Naive thymus-derived CD4-positive, alpha-beta T cell (primary cell): ENCODE measurements at regions not wholly inside any gene's neighbourhood (a gene's known extent, or its start where the extent isn't known, plus 50 kb on each side); places are given as distances from the start of the nearest gene placed in this dataset.

Experiments
- ATAC-seq: fragments of 150-1000 bp; cut with Tn5 transposase; 2 replicates; pipeline ENCODE4 v1.10.0; 2021; ENCODE audit warnings: mild to moderate bottlenecking, moderate library complexity
- CTCF ChIA-PET: fragments of 350-600 bp; sonication (Branson Sonifier 250); formaldehyde crosslinking; loops from one replicate; lab custom pipeline; 2021; ENCODE audit warnings: antibody characterized with exemption; lab: Charles Lee
- POLR2A ChIA-PET: fragments of 350-600 bp; sonication (Branson Sonifier 250); formaldehyde crosslinking; loops from one replicate; lab custom pipeline; 2021; ENCODE audit warnings: antibody characterized with exemption, inconsistent platforms; lab: Charles Lee
- DNase-seq, 9 donors: peaks; one replicate each; pipeline versions ENCODE4 v3.0.0 to v3.0.0-alpha.2; 2020 to 2022; ENCODE audit warnings: mixed read lengths in 1 of 9
- H3K27ac ChIP-seq: one replicate; pipeline ENCODE4 v1.7.0; 2013; ENCODE audit warnings: mild to moderate bottlenecking, low read depth, low read length, moderate library complexity
- H3K27me3 ChIP-seq, 2 donors: one replicate each; pipeline ENCODE4 v1.7.0; 2013; ENCODE audit warnings: low read length in 2 of 2, mild to moderate bottlenecking in 2 of 2, moderate library complexity in 2 of 2; ENCODE audit not compliant: control insufficient read depth in 2 of 2, insufficient read depth in 2 of 2
- H3K36me3 ChIP-seq, 3 experiments: 1 replicate in 2 of 3; 2 replicates in 1 of 3; pipeline ENCODE4 v1.7.0; 2013; ENCODE audit warnings: low read length in 3 of 3, mild to moderate bottlenecking in 3 of 3, moderate library complexity in 1 of 3; ENCODE audit not compliant: insufficient read depth in 3 of 3, control insufficient read depth in 2 of 3
- H3K4me1 ChIP-seq, 2 donors: one replicate each; pipeline ENCODE4 v1.7.0; 2013; ENCODE audit warnings: low read length in 2 of 2, mild to moderate bottlenecking in 2 of 2, moderate library complexity in 1 of 2; ENCODE audit not compliant: control insufficient read depth in 2 of 2, insufficient read depth in 2 of 2
- H3K4me3 ChIP-seq: 2 replicates; pipeline ENCODE4 v1.7.0; 2013; ENCODE audit warnings: mild to moderate bottlenecking, low read length
- H3K9me3 ChIP-seq, 3 experiments: 1 replicate in 2 of 3; 2 replicates in 1 of 3; pipeline ENCODE4 v1.7.0; 2013; ENCODE audit warnings: low read length in 3 of 3; ENCODE audit not compliant: control insufficient read depth in 2 of 3
- H3K27ac Mint-ChIP-seq, 9 donors: one replicate each; pipeline ENCODE4 v1.8.0; 2020 to 2022; ENCODE audit warnings: mixed read lengths in 9 of 9, mild to moderate bottlenecking in 8 of 9, moderate library complexity in 5 of 9, inconsistent platforms in 2 of 9
- H3K27me3 Mint-ChIP-seq, 5 donors: one replicate each; pipeline ENCODE4 v1.8.0; 2021 to 2022; ENCODE audit warnings: mixed read lengths in 5 of 5, mild to moderate bottlenecking in 1 of 5
- H3K36me3 Mint-ChIP-seq, 5 donors: one replicate each; pipeline ENCODE4 v1.8.0; 2020 to 2022; ENCODE audit warnings: mixed read lengths in 5 of 5, mild to moderate bottlenecking in 3 of 5, inconsistent platforms in 1 of 5
- H3K4me1 Mint-ChIP-seq, 7 donors: one replicate each; pipeline ENCODE4 v1.8.0; 2020 to 2022; ENCODE audit warnings: mixed read lengths in 7 of 7, mild to moderate bottlenecking in 3 of 7, inconsistent platforms in 1 of 7
- H3K4me3 Mint-ChIP-seq, 10 donors: one replicate each; pipeline ENCODE4 v1.8.0; 2020 to 2022; ENCODE audit warnings: mild to moderate bottlenecking in 10 of 10, mixed read lengths in 10 of 10, moderate library complexity in 6 of 10, inconsistent platforms in 2 of 10
- H3K9me3 Mint-ChIP-seq, 11 donors: one replicate each; pipeline ENCODE4 v1.8.0; 2020 to 2022; ENCODE audit warnings: mixed read lengths in 11 of 11, mild to moderate bottlenecking in 4 of 11, inconsistent platforms in 1 of 11, moderate library complexity in 1 of 11
- intact Hi-C, 2 donors: fragments of 100-400 bp; cut with micrococcal nuclease; formaldehyde crosslinking; loops; one replicate each; pipeline ENCODE4 v1.15.1; 2023

GRCh38 chrX:2576793-2577192 is 76.0 kb upstream of the DHRSX start:
- H3K4me3 ChIP-seq, result no peak overlapping the region
- H3K9me3 Mint-ChIP-seq, result peaks cover 0 to 1% (median 0%) of the 10 kb centered on the region in 11 donors
- ChIA-PET POLR2A (no interaction called here), CTCF (no interaction called here)
- H3K36me3 ChIP-seq, result no peaks in the 10 kb centered on the region
- DNase-seq (no peak), ATAC-seq (no peak)
- no peak overlapping the region for H3K27ac Mint-ChIP-seq
- H3K9me3 ChIP-seq, result no peaks in the 10 kb centered on the region
- H3K36me3 Mint-ChIP-seq, result peaks cover 0 to 14% (median 7%) of the 10 kb centered on the region in 5 donors
- H3K4me1 ChIP-seq, result no peaks in the 10 kb centered on the region
- H3K27me3 Mint-ChIP-seq, result peaks cover 11 to 39% (median 35%) of the 10 kb centered on the region in 5 donors
- peaks cover 0 to 12% (median 0%) of the 10 kb centered on the region in 7 donors for H3K4me1 Mint-ChIP-seq
- H3K27me3 ChIP-seq, result peaks cover 4 to 12% of the 10 kb centered on the region in 2 donors
- intact Hi-C loops, result no loop called here
- no peak overlapping the region for H3K4me3 Mint-ChIP-seq
- H3K27ac ChIP-seq, result no peak overlapping the region

GRCh38 chrX:2574271-2574670 is 73.5 kb upstream of the DHRSX start:
- intact Hi-C loops, result no loop called here
- ChIA-PET POLR2A (no interaction called here), CTCF (no interaction called here)
- Mint-ChIP-seq H3K4me3 (no peak overlapping the region), H3K27ac (no peak overlapping the region), H3K9me3 (peaks cover 0 to 6% (median 0%) of the 10 kb centered on the region in 11 donors), H3K27me3 (peaks cover 0 to 20% (median 17%) of the 10 kb centered on the region in 5 donors), H3K36me3 (peaks cover 0 to 13% (median 8%) of the 10 kb centered on the region in 5 donors), H3K4me1 (peaks cover 0 to 8% (median 0%) of the 10 kb centered on the region in 7 donors)
- Histone ChIP-seq H3K27me3 (no peaks in the 10 kb centered on the region), H3K4me1 (no peaks in the 10 kb centered on the region), H3K27ac (no peak overlapping the region), H3K9me3 (no peaks in the 10 kb centered on the region), H3K4me3 (no peak overlapping the region), H3K36me3 (no peaks in the 10 kb centered on the region)
- no peak for DNase-seq
- ATAC-seq, result no peak

- no peak overlapping the region for H3K4me3 Mint-ChIP-seq
- no peaks in the 10 kb centered on the region for H3K36me3 ChIP-seq
Measured at GRCh38 chrX:2572740-2573139, 72.0 kb upstream of the DHRSX start.

GRCh38 chrX:2568125-2568524 is 67.3 kb upstream of the DHRSX start:
- Mint-ChIP-seq H3K4me3 (no peak overlapping the region), H3K27ac (no peak overlapping the region), H3K36me3 (peaks cover 0 to 23% (median 6%) of the 10 kb centered on the region in 5 donors), H3K27me3 (no peaks in the 10 kb centered on the region), H3K9me3 (peaks cover 0 to 8% (median 2%) of the 10 kb centered on the region in 11 donors), H3K4me1 (no peaks in the 10 kb centered on the region)
- Histone ChIP-seq H3K27me3 (no peaks in the 10 kb centered on the region), H3K4me3 (no peak overlapping the region), H3K36me3 (no peaks in the 10 kb centered on the region), H3K9me3 (no peaks in the 10 kb centered on the region), H3K4me1 (no peaks in the 10 kb centered on the region), H3K27ac (no peak overlapping the region)
- ChIA-PET CTCF (no interaction called here), POLR2A (no interaction called here)
- ATAC-seq (no peak), DNase-seq (no peak)
- intact Hi-C loops, result no loop called here

More at GRCh38 chrX:2572740-2573139, 72.0 kb upstream of the DHRSX start:
- Histone ChIP-seq H3K27ac (no peak overlapping the region), H3K27me3 (no peaks in the 10 kb centered on the region), H3K4me3 (no peak overlapping the region), H3K4me1 (no peaks in the 10 kb centered on the region), H3K9me3 (no peaks in the 10 kb centered on the region)
- Mint-ChIP-seq H3K9me3 (peaks cover 0 to 8% (median 2%) of the 10 kb centered on the region in 11 donors), H3K27ac (no peak overlapping the region), H3K27me3 (peaks cover 0 to 4% (median 1%) of the 10 kb centered on the region in 5 donors), H3K36me3 (peaks cover 0 to 20% (median 6%) of the 10 kb centered on the region in 5 donors), H3K4me1 (no peaks in the 10 kb centered on the region)
- DNase-seq, result no peak
- ChIA-PET CTCF (no interaction called here), POLR2A (no interaction called here)
- no peak for ATAC-seq
- intact Hi-C loops, result no loop called here

GRCh38 chrX:2566055-2566454 is 65.3 kb upstream of the DHRSX start:
- CTCF ChIA-PET, result no interaction called here
- Mint-ChIP-seq H3K27ac (no peak overlapping the region), H3K36me3 (peaks cover 0 to 23% (median 6%) of the 10 kb centered on the region in 5 donors), H3K9me3 (peaks cover 0 to 8% (median 2%) of the 10 kb centered on the region in 11 donors), H3K27me3 (no peaks in the 10 kb centered on the region), H3K4me3 (no peak overlapping the region), H3K4me1 (no peaks in the 10 kb centered on the region)
- no peak overlapping the region for H3K4me3 ChIP-seq
- no peaks in the 10 kb centered on the region for H3K9me3 ChIP-seq
- no peaks in the 10 kb centered on the region for H3K36me3 ChIP-seq
- intact Hi-C loops, result no loop called here
- DNase-seq, result no peak
- no peaks in the 10 kb centered on the region for H3K4me1 ChIP-seq
- POLR2A ChIA-PET, result no interaction called here
- no peak for ATAC-seq
- H3K27me3 ChIP-seq, result no peaks in the 10 kb centered on the region
- H3K27ac ChIP-seq, result no peak overlapping the region

- Mint-ChIP-seq H3K4me3 (no peak overlapping the region), H3K4me1 (no peaks in the 10 kb centered on the region), H3K9me3 (peaks cover 0 to 6% (median 0%) of the 10 kb centered on the region in 11 donors), H3K27ac (no peak overlapping the region), H3K27me3 (peaks cover 0 to 29% (median 19%) of the 10 kb centered on the region in 5 donors), H3K36me3 (peaks cover 0 to 6% (median 3%) of the 10 kb centered on the region in 5 donors)
- H3K4me3 ChIP-seq, result no peak overlapping the region
- ATAC-seq (no peak), DNase-seq (no peak)
- no peaks in the 10 kb centered on the region for H3K36me3 ChIP-seq
- ChIA-PET POLR2A (no interaction called here), CTCF (no interaction called here)
- intact Hi-C loops, result no loop called here
- no peaks in the 10 kb centered on the region for H3K9me3 ChIP-seq
- H3K27ac ChIP-seq, result no peak overlapping the region
- no peaks in the 10 kb centered on the region for H3K4me1 ChIP-seq
- H3K27me3 ChIP-seq, result no peaks in the 10 kb centered on the region
Measured at GRCh38 chrX:2561456-2561855, 60.7 kb upstream of the DHRSX start.

- ATAC-seq, result no peak
- Histone ChIP-seq H3K9me3 (no peaks in the 10 kb centered on the region), H3K4me3 (no peak overlapping the region), H3K27ac (no peak overlapping the region), H3K27me3 (no peaks in the 10 kb centered on the region), H3K36me3 (no peaks in the 10 kb centered on the region), H3K4me1 (no peaks in the 10 kb centered on the region)
- peaks cover 0 to 43% (median 28%) of the 10 kb centered on the region in 5 donors for H3K27me3 Mint-ChIP-seq
- peaks cover 0 to 11% (median 4%) of the 10 kb centered on the region in 11 donors for H3K9me3 Mint-ChIP-seq
- peaks cover 0 to 5% (median 0%) of the 10 kb centered on the region in 5 donors for H3K36me3 Mint-ChIP-seq
- POLR2A ChIA-PET, result no interaction called here
- no peaks in the 10 kb centered on the region for H3K4me1 Mint-ChIP-seq
- CTCF ChIA-PET, result no interaction called here
- intact Hi-C loops, result no loop called here
- no peak overlapping the region for H3K27ac Mint-ChIP-seq
- H3K4me3 Mint-ChIP-seq, result no peak overlapping the region
- no peak for DNase-seq
Measured at GRCh38 chrX:2559124-2559523, 58.3 kb upstream of the DHRSX start.
